Panc1 (cell line): ENCODE measurements at regions not wholly inside any gene's neighbourhood (a gene's known extent, or its start where the extent isn't known, plus 50 kb on each side); places are given as distances from the start of the nearest gene placed in this dataset.

Experiments
- ATAC-seq: fragments of 200-7000 bp; cut with Tn5 transposase; 2 replicates; pipeline ENCODE4 v1.9.1; 2020; ENCODE audit warnings: mild to moderate bottlenecking, moderate library complexity
- BruUV-seq: library from RNA; stranded (reverse); fragments of 400-500 nt; replicated peaks from 2 replicates; lab custom pipeline; 2021; lab: Mats Ljungman, UMichigan
- CTCF ChIA-PET: fragments of 300-600 bp; sonication (Branson Sonifier 250); formaldehyde crosslinking; loops from one replicate; lab custom pipeline; 2022; ENCODE audit warnings: antibody characterized with exemption; lab: Charles Lee
- POLR2A ChIA-PET: fragments of 300-600 bp; sonication (Branson Sonifier 250); formaldehyde crosslinking; loops from one replicate; lab custom pipeline; 2022; ENCODE audit warnings: antibody characterized with exemption; lab: Charles Lee
- DNase-seq: peaks from one replicate; pipeline ENCODE4 v3.0.0-alpha.2; 2010; ENCODE audit warnings: low read depth, low spot score
- H3K27ac ChIP-seq: 2 replicates; pipeline ENCODE4 v1.5.1; 2011; ENCODE audit warnings: mild to moderate bottlenecking, low read length, inconsistent platforms
- H3K27me3 ChIP-seq: fragments of 200-500 bp; sonication (Bioruptor generic); 2 replicates; pipeline ENCODE4 v1.6.0; 2014; ENCODE audit warnings: low read length, inconsistent platforms; ENCODE audit not compliant: control insufficient read depth, insufficient read depth
- H3K36me3 ChIP-seq: fragments of 200-500 bp; sonication (Bioruptor generic); 2 replicates; pipeline ENCODE4 v1.5.1; 2014; ENCODE audit warnings: inconsistent platforms, mild to moderate bottlenecking, low read length, moderate library complexity; ENCODE audit not compliant: control insufficient read depth, insufficient read depth
- H3K4me1 ChIP-seq: 2 replicates; pipeline ENCODE4 v1.5.1; 2011; ENCODE audit warnings: inconsistent platforms, mild to moderate bottlenecking, low read length, moderate library complexity; ENCODE audit not compliant: control insufficient read depth, insufficient read depth
- H3K4me3 ChIP-seq, 2 experiments: 2 replicates each; pipeline ENCODE4 v1.5.1; 2011 to 2012; ENCODE audit warnings: low read depth in 2 of 2, low read length in 2 of 2, mild to moderate bottlenecking in 2 of 2, inconsistent platforms in 1 of 2, moderate library complexity in 1 of 2
- H3K9me3 ChIP-seq: fragments of 200-500 bp; sonication (Bioruptor generic); 2 replicates; pipeline ENCODE4 v1.5.1; 2014; ENCODE audit warnings: low read depth, mild to moderate bottlenecking, inconsistent platforms, low read length, moderate library complexity; ENCODE audit not compliant: control insufficient read depth, insufficient read depth
- CTCF ChIP-seq: fragments of 450-650 bp; IDR thresholded peaks from 2 replicates; pipeline ENCODE4 v1.5.1; 2017; ENCODE audit warnings: mild to moderate bottlenecking
- REST ChIP-seq, 2 experiments: IDR thresholded peaks; 2 replicates each; pipeline ENCODE4 v1.6.1; 2011 to 2012; ENCODE audit warnings: low read depth in 2 of 2, control low read depth in 1 of 2, low read length in 1 of 2, mild to moderate bottlenecking in 1 of 2, moderate library complexity in 1 of 2; ENCODE audit not compliant: insufficient read depth in 1 of 2
- SIN3A ChIP-seq: IDR thresholded peaks from 2 replicates; pipeline ENCODE4 v1.6.1; 2012; ENCODE audit warnings: low read depth, mild to moderate bottlenecking, low read length, moderate library complexity, borderline replicate concordance; ENCODE audit not compliant: insufficient read depth
- TCF7L2 ChIP-seq: IDR thresholded peaks from 2 replicates; pipeline ENCODE4 v1.6.1; 2011; ENCODE audit warnings: mild to moderate bottlenecking, low read depth, low read length, inconsistent platforms
- in situ Hi-C: cut with HindIII; loops from 2 replicates; pipeline ENCODE4 v1.10.0; 2016; ENCODE audit warnings: low sequenced_read_pairs, low pct_unique_long_range_greater_than_20kb
- intact Hi-C: fragments of 100-400 bp; cut with micrococcal nuclease; formaldehyde crosslinking; loops from one replicate; pipeline ENCODE4 v1.10.0; 2022; ENCODE audit not compliant: unreplicated experiment

GRCh38 chr20:39089797-39090196, 127.7 kb downstream of the DHX35 start:
- H3K4me1 ChIP-seq, result no peaks in the 10 kb centered on the region
- in situ Hi-C loops, result no loop called here
- BruUV-seq, result no TSS peak
- no peaks in the 10 kb centered on the region for H3K36me3 ChIP-seq
- POLR2A ChIA-PET, result no interaction called here
- no peaks in the 10 kb centered on the region for H3K27me3 ChIP-seq
- DNase-seq, result no peak
- CTCF ChIA-PET, result no interaction called here
- intact Hi-C loops, result no loop called here
- no peak for ATAC-seq
- TF ChIP-seq REST (IDR thresholded peaks at IDR 0.05; ENCODE audit: insufficient read depth in 1 of 2, low read depth in 2 of 2, low read length in 1 of 2), result no peak
- no peak for TF ChIP-seq TCF7L2
- no peak for TF ChIP-seq CTCF
- TF ChIP-seq SIN3A, result no peak
- H3K27ac ChIP-seq, result no peak overlapping the region
- no peak overlapping the region for H3K4me3 ChIP-seq
- no peaks in the 10 kb centered on the region for H3K9me3 ChIP-seq
